ENCODE measurements at regions not wholly inside any gene's neighbourhood (a gene's known extent, or its start where the extent isn't known, plus 50 kb on each side); places are given as distances from the start of the nearest gene placed in this dataset.
"Not testable (repeated sequence)": the region's sequence is repeated elsewhere in the genome, so short reads cannot be mapped to it uniquely, and the experiment has no call there.

GRCh38 chr5:101458587-101458986 is 555.5 kb upstream of the ST8SIA4 start:
- H3F3A ChIP-seq (ENCODE audit: insufficient read depth) = no peaks in the 10 kb centered on the region; the same call in 1 of the 2 replicates
- no peaks in the 10 kb centered on the region for H3K36me3 ChIP-seq (ENCODE audit: low read length)
- H4K20me1 ChIP-seq (ENCODE audit: low read depth, low read length) = no peaks in the 10 kb centered on the region
- no peak overlapping the region for H3K4me2 ChIP-seq (ENCODE audit: low read depth, low read length, poor library complexity, severe bottlenecking)
- TF ChIP-seq EZH2phosphoT487 (conservative IDR thresholded peaks at IDR 0.05; ENCODE audit: low read length) (no peak), CTCF (IDR thresholded peaks at IDR 0.05; ENCODE audit: insufficient read depth, low read length, poor library complexity, severe bottlenecking) (no peak)
- H3K27ac ChIP-seq (ENCODE audit: low read depth, low read length) = no peak overlapping the region
- H3K9me2 ChIP-seq (replicated peaks; ENCODE audit: insufficient read depth, low read length) = no peaks in the 10 kb centered on the region
- no peaks in the 10 kb centered on the region for H3K79me2 ChIP-seq (ENCODE audit: insufficient read depth, low read length)
- no peaks in the 10 kb centered on the region for H3K9me3 ChIP-seq (ENCODE audit: insufficient read depth, low read length)
- H3K9ac ChIP-seq (ENCODE audit: low read length) = no peak overlapping the region
- no peaks in the 10 kb centered on the region for H3K27me3 ChIP-seq (ENCODE audit: low read length)
- no peak overlapping the region for H2AFZ ChIP-seq (ENCODE audit: low read depth, low read length, severe bottlenecking)
- no peak overlapping the region for H3K4me3 ChIP-seq (ENCODE audit: insufficient read depth, low read length, poor library complexity, severe bottlenecking)

- no peak overlapping the region for H3K4me2 ChIP-seq (ENCODE audit: low read depth, low read length, poor library complexity, severe bottlenecking)
- no peak overlapping the region for H3K9ac ChIP-seq (ENCODE audit: low read length)
- H3K36me3 ChIP-seq (ENCODE audit: low read length) = no peaks in the 10 kb centered on the region
- H3K9me2 ChIP-seq (replicated peaks; ENCODE audit: insufficient read depth, low read length) = no peaks in the 10 kb centered on the region
- no peaks in the 10 kb centered on the region; the same call in 1 of the 2 replicates for H3F3A ChIP-seq (ENCODE audit: insufficient read depth)
- no peak overlapping the region for H2AFZ ChIP-seq (ENCODE audit: low read depth, low read length, severe bottlenecking)
- H3K79me2 ChIP-seq (ENCODE audit: insufficient read depth, low read length) = no peaks in the 10 kb centered on the region
- H3K27me3 ChIP-seq (ENCODE audit: low read length) = no peaks in the 10 kb centered on the region
- no peak for TF ChIP-seq EZH2phosphoT487 (conservative IDR thresholded peaks at IDR 0.05; ENCODE audit: low read length)
- TF ChIP-seq CTCF (IDR thresholded peaks at IDR 0.05; ENCODE audit: insufficient read depth, low read length, poor library complexity, severe bottlenecking) = no peak
- no peak overlapping the region for H3K27ac ChIP-seq (ENCODE audit: low read depth, low read length)
- H4K20me1 ChIP-seq (ENCODE audit: low read depth, low read length) = no peaks in the 10 kb centered on the region
- no peak overlapping the region for H3K4me3 ChIP-seq (ENCODE audit: insufficient read depth, low read length, poor library complexity, severe bottlenecking)
- H3K9me3 ChIP-seq (ENCODE audit: insufficient read depth, low read length) = no peaks in the 10 kb centered on the region
These were observed 552.8 kb upstream of the ST8SIA4 start for GRCh38 chr5:101455851-101456250.

- Histone ChIP-seq H3K4me2 (ENCODE audit: low read depth, low read length, poor library complexity, severe bottlenecking) (no peak overlapping the region), H3K4me3 (ENCODE audit: insufficient read depth, low read length, poor library complexity, severe bottlenecking) (no peak overlapping the region), H3K79me2 (ENCODE audit: insufficient read depth, low read length) (no peaks in the 10 kb centered on the region), H3K9me3 (ENCODE audit: insufficient read depth, low read length) (no peaks in the 10 kb centered on the region), H4K20me1 (ENCODE audit: low read depth, low read length) (no peaks in the 10 kb centered on the region), H3K36me3 (ENCODE audit: low read length) (no peaks in the 10 kb centered on the region), H3K27me3 (ENCODE audit: low read length) (no peaks in the 10 kb centered on the region), H2AFZ (ENCODE audit: low read depth, low read length, severe bottlenecking) (no peak overlapping the region), H3F3A (ENCODE audit: insufficient read depth) (no peaks in the 10 kb centered on the region; the same call in 1 of the 2 replicates), H3K9ac (ENCODE audit: low read length) (no peak overlapping the region), H3K9me2 (replicated peaks; ENCODE audit: insufficient read depth, low read length) (no peaks in the 10 kb centered on the region), H3K27ac (ENCODE audit: low read depth, low read length) (no peak overlapping the region)
- TF ChIP-seq CTCF (IDR thresholded peaks at IDR 0.05; ENCODE audit: insufficient read depth, low read length, poor library complexity, severe bottlenecking) (no peak), EZH2phosphoT487 (conservative IDR thresholded peaks at IDR 0.05; ENCODE audit: low read length) (no peak)
These were observed 552.0 kb upstream of the ST8SIA4 start for GRCh38 chr5:101455048-101455447.

GRCh38 chr5:101442281-101442680 is 539.2 kb upstream of the ST8SIA4 start:
- not testable (repeated sequence) for H3K9me2 ChIP-seq (replicated peaks; ENCODE audit: insufficient read depth, low read length); H3K79me2 ChIP-seq (ENCODE audit: insufficient read depth, low read length); H3K27ac ChIP-seq (ENCODE audit: low read depth, low read length); H3K36me3 ChIP-seq (ENCODE audit: low read length); H2AFZ ChIP-seq (ENCODE audit: low read depth, low read length, severe bottlenecking); H3F3A ChIP-seq (ENCODE audit: insufficient read depth); H3K9ac ChIP-seq (ENCODE audit: low read length); H3K4me2 ChIP-seq (ENCODE audit: low read depth, low read length, poor library complexity, severe bottlenecking); H3K9me3 ChIP-seq (ENCODE audit: insufficient read depth, low read length); H3K4me3 ChIP-seq (ENCODE audit: insufficient read depth, low read length, poor library complexity, severe bottlenecking); H3K27me3 ChIP-seq (ENCODE audit: low read length); H4K20me1 ChIP-seq (ENCODE audit: low read depth, low read length)

Data from SU-DHL-6 (cell line).